ENCODE measurements at regions not wholly inside any gene's neighbourhood (a gene's known extent, or its start where the extent isn't known, plus 50 kb on each side); places are given as distances from the start of the nearest gene placed in this dataset.

DNA sequence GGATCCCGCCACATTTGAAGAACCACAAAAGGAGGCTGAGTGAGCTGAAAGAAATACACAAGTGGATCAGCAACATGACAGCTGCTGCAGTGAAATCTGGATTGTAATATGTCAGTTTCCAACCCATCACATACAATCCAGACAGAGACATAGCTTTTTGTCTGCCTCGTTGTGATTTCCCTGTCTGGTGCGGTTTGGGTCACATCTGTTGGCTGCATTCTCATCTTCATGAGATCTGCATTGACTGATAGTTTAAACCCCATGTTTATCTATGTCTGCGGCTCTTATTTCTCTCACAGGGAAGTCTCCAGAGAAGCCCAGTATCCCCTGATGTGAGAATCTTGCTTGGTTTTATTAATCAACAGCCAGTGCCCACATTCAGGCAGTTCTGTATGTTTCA is 403.1 kb upstream of the ZNF608 start:
- TF ChIP-seq CTCF (IDR thresholded peaks at IDR 0.05) (no peak), POLR2AphosphoS5 (IDR thresholded peaks at IDR 0.05) (no peak), POLR2A (IDR thresholded peaks at IDR 0.05) (no peak), EP300 (IDR thresholded peaks at IDR 0.05; ENCODE audit: low read depth) (no peak)
